HG02763 (cell line): ENCODE measurements at regions not wholly inside any gene's neighbourhood (a gene's known extent, or its start where the extent isn't known, plus 50 kb on each side); places are given as distances from the start of the nearest gene placed in this dataset.
"Not testable (repeated sequence)": the region's sequence is repeated elsewhere in the genome, so short reads cannot be mapped to it uniquely, and the experiment has no call there.

Source experiments
- ATAC-seq: cut with Tn5 transposase; IDR thresholded peaks from one replicate; pipeline ENCODE4 v1.9.1; 2021; ENCODE audit warnings: mild to moderate bottlenecking, moderate library complexity; ENCODE audit not compliant: unreplicated experiment

GRCh38 chr1:29944253-29944905 is 708.1 kb downstream of the PTPRU start:
- ATAC-seq, result no peak

GRCh38 chr1:29943034-29943433 is 706.7 kb downstream of the PTPRU start:
- ATAC-seq, result no peak

- no peak for ATAC-seq
Measured at GRCh38 chr1:29939079-29939478, 702.8 kb downstream of the PTPRU start.

- no peak for ATAC-seq
Measured at GRCh38 chr1:29937356-29937755, 701.0 kb downstream of the PTPRU start.

GRCh38 chr1:29936031-29936544 is 699.8 kb downstream of the PTPRU start:
- no peak for ATAC-seq

GRCh38 chr1:29934255-29934772 is 698.0 kb downstream of the PTPRU start:
- ATAC-seq, result no peak

- no peak for ATAC-seq
Measured at GRCh38 chr1:29933067-29933466, 696.7 kb downstream of the PTPRU start.

GRCh38 chr1:29932626-29933025 is 696.3 kb downstream of the PTPRU start:
- no peak for ATAC-seq

- ATAC-seq, result no peak
Measured at GRCh38 chr1:29931477-29932175, 695.3 kb downstream of the PTPRU start.

GRCh38 chr1:29925058-29925457 is 688.7 kb downstream of the PTPRU start:
- no peak for ATAC-seq

- ATAC-seq, result no peak
Measured at GRCh38 chr1:29924017-29924431, 687.7 kb downstream of the PTPRU start.

GRCh38 chr1:29921741-29922140 is 685.4 kb downstream of the PTPRU start:
- ATAC-seq, result no peak

- ATAC-seq, result no peak
Measured at GRCh38 chr1:29920784-29921183, 684.5 kb downstream of the PTPRU start.

GRCh38 chr1:29920316-29920715 is 684.0 kb downstream of the PTPRU start:
- ATAC-seq, result no peak

- ATAC-seq, result not testable (repeated sequence)
Measured at GRCh38 chr1:29919041-29919440, 682.7 kb downstream of the PTPRU start.

- no peak for ATAC-seq
Measured at GRCh38 chr1:29916656-29917369, 680.5 kb downstream of the PTPRU start.

- ATAC-seq, result no peak
Measured at GRCh38 chr1:29914936-29915335, 678.6 kb downstream of the PTPRU start.

- no peak for ATAC-seq
Measured at GRCh38 chr1:29912425-29912824, 676.1 kb downstream of the PTPRU start.

- no peak for ATAC-seq
Measured at GRCh38 chr1:29909962-29910361, 673.6 kb downstream of the PTPRU start.

- no peak for ATAC-seq
Measured at GRCh38 chr1:29907596-29907995, 671.3 kb downstream of the PTPRU start.

GRCh38 chr1:29906927-29907326 is 670.6 kb downstream of the PTPRU start:
- ATAC-seq, result no peak
